ENCODE measurements at regions not wholly inside any gene's neighbourhood (a gene's known extent, or its start where the extent isn't known, plus 50 kb on each side); places are given as distances from the start of the nearest gene placed in this dataset.

- no peak for DNase-seq
Observed at GRCh38 chrX:69362354-69362753, 141.8 kb upstream of the NALF2 start.

- no peak for DNase-seq
Observed at GRCh38 chrX:69361311-69361845, 142.7 kb upstream of the NALF2 start.

GRCh38 chrX:69357317-69357716 is 146.8 kb upstream of the NALF2 start:
- no peak for DNase-seq

GRCh38 chrX:69324851-69325250 is 159.6 kb upstream of the PJA1 start:
- DNase-seq, result no peak

GRCh38 chrX:69323786-69324720 is 158.8 kb upstream of the PJA1 start:
- no peak for DNase-seq

- no peak for DNase-seq
Observed at GRCh38 chrX:69321789-69322188, 156.5 kb upstream of the PJA1 start.

GRCh38 chrX:69321006-69321655 is 155.9 kb upstream of the PJA1 start:
- DNase-seq, result no peak

- no peak for DNase-seq
Observed at GRCh38 chrX:69320116-69320515, 154.9 kb upstream of the PJA1 start.

- no peak for DNase-seq
Observed at GRCh38 chrX:69319376-69319775, 154.1 kb upstream of the PJA1 start.

- no peak for DNase-seq
Observed at GRCh38 chrX:69318651-69319340, 153.5 kb upstream of the PJA1 start.

GRCh38 chrX:69317721-69318120 is 152.5 kb upstream of the PJA1 start:
- DNase-seq, result no peak

GRCh38 chrX:69314436-69315348 is 149.4 kb upstream of the PJA1 start:
- DNase-seq, result no peak

- no peak for DNase-seq
Observed at GRCh38 chrX:69313617-69314290, 148.5 kb upstream of the PJA1 start.

- no peak for DNase-seq
Observed at GRCh38 chrX:69311936-69312670, 146.8 kb upstream of the PJA1 start.

- no peak for DNase-seq
Observed at GRCh38 chrX:69309074-69309792, 144.0 kb upstream of the PJA1 start.

GRCh38 chrX:69307756-69308155 is 142.5 kb upstream of the PJA1 start:
- DNase-seq, result no peak

GRCh38 chrX:69307029-69307428 is 141.8 kb upstream of the PJA1 start:
- DNase-seq, result no peak

- DNase-seq, result no peak
Observed at GRCh38 chrX:69306063-69306404, 140.8 kb upstream of the PJA1 start.

- DNase-seq, result no peak
Observed at GRCh38 chrX:69305333-69306062, 140.2 kb upstream of the PJA1 start.

- no peak for DNase-seq
Observed at GRCh38 chrX:69303231-69303630, 138.0 kb upstream of the PJA1 start.

All from activated gamma-delta T cell treated with Interleukin-2 at 50 U/mL for 16 hours (primary cell).